M059J (cell line): ENCODE measurements at regions not wholly inside any gene's neighbourhood (a gene's known extent, or its start where the extent isn't known, plus 50 kb on each side); places are given as distances from the start of the nearest gene placed in this dataset.

Experiments used
- DNase-seq: peaks from one replicate; pipeline ENCODE4 v3.0.0-alpha.2; 2012; ENCODE audit warnings: low read depth

DNA sequence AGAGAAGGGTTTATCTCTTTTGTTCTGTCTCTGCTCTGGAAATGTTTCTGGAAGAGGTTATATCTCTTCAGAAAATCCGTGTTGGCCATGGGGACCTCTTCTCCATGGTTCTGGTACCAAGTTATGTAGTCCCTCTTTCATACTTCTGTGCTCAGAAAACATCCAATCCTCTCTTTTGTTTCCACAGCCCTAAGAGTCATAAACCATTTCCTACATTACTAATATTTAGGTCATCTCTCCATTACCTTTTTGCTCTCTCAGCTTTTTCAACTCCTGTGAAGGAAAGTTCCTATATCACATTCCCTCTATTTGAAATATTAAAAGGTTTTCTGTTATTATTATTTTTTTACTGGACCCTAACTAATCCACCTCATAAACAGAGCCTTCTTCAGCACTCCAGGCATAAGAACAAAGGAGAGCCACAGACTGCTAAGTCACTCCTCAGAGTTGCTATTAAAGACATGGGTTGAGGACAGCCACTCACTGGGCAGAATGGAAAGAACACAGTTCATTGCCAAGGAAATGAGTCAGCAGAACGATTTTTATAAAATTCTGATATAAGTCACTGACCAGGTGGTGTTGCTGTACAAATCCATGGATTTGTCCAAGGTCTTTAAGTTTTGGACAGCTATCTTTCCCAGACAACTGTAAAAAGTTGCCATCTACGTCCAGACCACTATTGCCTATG lies 122.4 kb upstream of the NPY2R start:
- DNase-seq, result peak; percentile 19

DNA sequence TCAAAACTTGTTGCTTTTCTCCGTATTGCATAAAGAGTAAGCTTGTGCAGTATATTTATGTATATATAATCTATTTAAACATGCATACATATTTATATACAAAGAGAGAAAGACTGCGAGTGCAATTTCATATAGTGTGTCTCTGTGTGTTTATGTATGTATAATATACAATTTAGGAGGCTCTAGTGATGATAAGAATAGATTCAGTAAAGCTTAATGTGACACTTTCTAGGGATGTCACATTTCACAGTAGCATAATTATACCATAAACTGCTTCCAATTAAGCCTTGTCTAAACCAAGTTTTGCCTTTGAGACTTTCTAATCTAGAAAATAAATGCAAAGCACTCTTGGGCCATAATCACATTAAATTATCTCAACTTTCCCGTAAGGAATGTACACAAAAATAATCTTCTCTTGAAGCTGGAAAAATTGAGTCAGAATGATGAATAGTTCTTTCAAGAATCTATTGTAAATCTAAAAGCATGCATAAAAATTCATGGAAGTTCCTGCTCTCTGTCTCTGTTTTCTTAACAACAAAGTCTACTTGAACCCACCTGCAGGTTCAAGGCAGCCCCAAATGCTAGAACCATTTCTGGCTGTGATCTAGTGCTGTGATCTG lies 114.1 kb upstream of the NPY2R start:
- DNase-seq, result no peak

DNA sequence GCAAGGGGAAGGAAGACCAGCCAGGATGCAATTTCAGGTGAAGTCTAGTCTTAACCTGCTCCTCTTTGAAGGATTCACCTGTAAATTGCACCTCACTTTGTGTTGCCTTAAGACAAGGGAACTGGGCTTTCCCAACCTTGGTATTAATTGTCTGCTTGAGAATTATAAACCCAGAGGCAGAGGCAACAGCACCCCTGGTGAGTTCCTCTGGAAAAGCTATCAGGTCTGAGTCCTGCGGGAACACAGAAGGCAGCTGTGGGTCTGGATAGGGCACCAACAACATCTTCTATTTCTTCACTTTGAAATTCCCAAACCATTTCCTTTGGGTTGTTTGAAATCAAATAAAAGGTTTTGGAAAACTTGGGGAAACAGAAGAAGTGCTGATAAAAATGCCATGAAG lies 109.2 kb upstream of the NPY2R start:
- no peak for DNase-seq

DNA sequence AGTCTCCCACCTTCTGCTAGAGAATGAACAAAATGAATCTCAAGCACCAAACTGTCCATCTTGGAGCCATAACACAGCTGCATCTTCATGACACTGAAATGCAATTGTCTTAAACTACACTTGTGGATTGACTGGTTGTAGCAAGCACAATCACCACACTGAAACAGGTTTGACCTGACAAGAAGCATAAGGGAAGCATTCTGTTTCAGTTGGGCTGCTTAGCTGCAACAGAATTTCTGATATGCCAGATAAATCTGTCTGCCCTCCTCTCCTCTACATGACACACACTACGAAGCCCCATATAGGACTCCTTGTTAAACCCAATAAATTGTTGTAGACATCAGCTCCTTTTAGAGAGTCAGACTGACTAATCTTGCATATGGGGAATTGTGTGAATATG lies 101.8 kb upstream of the NPY2R start:
- DNase-seq, result no peak

DNA sequence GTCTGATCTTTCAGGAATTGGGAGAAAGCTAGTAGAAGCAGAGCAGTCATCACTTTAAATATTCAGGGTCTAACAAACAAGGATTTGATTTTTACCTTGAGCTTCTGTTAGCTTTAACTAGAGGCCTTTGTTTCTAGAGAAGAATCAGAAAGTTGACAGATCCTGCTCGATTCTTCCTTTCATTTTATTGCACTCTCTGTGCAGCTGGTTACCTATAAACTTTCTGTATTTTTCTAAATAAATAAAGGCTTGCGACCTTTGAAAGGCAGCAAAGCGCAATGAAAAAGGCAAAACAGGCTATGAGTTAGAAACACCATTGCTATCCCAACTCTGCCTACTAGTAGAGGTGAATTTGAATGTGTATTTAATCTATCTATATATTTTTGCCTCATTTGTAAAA lies 101.4 kb upstream of the NPY2R start:
- no peak for DNase-seq

DNA sequence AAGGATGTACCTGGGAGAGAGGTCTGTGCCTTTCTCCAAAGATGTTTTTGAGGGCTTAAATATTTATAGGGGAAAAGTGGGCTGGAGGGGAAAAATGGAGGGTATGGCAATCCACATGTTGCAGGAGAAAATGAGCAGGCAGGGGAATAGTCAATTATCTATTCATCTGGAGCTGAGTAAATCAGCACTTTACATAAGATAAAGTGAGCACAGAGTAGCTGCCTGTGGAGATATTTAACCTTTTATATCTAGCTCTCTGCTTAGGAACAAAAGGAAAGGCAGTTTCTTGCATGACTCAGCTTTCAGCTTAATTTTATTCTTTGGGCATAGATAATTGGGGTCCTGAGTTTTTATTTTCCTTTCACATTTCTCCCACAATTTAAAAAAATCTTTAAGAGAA lies 93.6 kb upstream of the NPY2R start:
- DNase-seq, result no peak

DNA sequence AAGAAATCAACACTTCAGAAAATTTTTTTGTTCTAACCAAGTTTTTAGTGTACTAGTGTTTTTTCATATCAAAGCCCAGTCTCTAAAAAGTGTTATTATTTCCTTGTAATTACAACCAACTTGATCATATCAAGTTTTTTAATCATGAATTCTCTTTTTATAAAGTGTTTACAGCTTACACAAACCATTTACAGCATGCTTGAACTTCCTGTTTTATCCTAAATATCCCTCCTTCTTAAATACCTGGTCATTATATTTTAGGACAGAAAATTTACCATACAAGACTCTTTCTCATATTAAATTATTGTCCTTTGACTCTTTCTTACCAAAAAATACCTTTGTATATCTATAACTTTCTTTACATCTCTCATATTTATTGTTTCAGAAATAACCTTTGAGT lies 89.4 kb upstream of the NPY2R start:
- no peak for DNase-seq

DNA sequence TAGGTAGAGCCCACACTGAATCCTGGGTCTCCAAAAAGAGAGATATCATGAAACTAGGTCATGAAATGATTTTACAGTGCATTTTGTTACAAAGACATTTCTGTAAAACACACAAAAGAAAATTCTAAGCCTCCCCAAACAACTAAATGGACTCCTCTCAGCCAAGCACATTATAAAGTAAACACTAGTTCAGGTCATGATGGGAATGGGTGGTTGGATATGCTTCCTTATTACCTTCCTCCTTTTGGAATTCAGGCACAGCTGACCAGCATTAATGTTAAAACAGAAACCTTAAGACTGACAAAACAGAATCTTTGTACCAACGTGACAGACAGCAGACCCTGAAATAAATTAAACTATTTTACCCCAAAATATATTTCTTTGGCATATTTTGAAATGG lies 87.9 kb upstream of the NPY2R start:
- no peak for DNase-seq

DNA sequence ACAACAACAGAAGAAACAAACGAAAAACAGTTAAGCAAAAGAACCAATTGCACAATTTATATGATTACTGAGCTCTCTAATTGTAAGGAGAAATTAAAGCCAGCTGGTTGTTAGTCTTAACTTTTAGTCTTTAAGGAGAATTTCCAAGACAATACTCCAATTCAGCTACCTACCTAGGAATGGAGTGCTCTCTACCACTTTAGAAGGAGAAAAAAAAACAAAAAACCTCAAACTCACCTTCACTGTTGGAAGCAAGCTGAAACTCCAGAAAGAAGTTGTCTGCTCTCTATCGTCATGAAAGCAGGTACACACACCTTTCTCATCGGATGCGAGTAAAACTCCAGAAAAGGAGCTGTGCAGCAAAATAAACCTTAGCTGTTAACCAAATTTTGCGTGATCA lies 86.1 kb upstream of the NPY2R start:
- DNase-seq, result no peak

DNA sequence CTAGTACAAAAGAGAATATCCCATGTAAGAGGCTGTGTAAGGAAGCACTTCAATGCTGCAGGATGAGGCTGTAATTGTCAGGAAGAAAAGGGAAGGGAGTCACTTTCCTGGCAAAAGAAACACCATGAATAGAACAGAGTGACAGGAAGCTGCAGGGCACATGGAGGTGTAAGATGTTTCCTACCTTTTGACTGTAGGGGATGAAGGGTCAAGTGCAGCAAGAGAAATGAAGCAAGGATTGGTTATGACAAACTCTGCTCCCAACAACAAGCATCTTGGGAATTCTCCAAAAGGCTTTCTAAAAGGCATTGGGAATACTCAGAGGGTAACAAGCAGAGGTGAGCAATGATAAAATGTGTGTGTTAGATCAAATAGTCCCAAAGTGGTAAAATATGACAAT lies 74.3 kb upstream of the NPY2R start:
- no peak for DNase-seq

DNA sequence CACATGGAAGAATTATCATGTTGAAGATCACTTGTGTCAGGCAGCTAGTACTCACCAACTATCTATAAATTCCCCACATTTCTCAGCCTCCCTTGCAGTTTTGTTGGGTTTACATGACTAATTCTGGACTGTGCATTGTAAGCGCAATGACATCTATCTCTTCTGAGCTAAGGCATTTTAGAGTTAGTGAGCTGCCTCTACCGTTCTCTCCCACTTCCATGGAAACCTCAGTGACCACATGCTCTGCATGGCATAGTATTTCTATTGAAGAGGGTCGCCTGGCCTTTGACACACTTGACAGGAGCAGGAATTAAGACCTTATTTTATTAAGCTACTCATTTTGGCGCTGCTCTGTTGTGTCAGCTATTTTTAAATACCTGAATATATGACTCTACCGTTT lies 67.5 kb upstream of the NPY2R start:
- no peak for DNase-seq

DNA sequence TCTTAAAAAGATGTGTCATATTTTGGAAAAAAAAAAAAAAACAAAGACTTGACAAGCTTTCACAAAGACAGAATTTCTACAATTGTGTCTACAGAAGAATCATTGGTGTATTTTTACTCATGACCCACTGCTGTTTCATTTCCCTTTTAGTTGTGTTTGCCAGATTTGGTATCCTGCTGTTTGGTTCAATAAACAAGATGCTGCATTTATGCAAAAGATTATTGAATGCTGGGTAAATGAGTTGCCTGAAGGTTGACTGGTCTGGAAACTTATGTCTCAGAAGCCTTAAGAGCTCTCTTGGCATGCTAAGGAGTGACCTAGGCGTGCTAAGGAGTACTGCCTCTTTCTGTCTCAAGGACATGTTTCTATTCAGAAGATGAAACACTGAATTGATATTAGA lies 64.9 kb upstream of the NPY2R start:
- no peak for DNase-seq
